Stimulated activated CD4-positive, alpha-beta T cell treated with anti-CD3 and anti-CD28 coated beads, Interleukin-2, amount 100 ng/mL, for 4 hours (primary cell): ENCODE measurements at regions not wholly inside any gene's neighbourhood (a gene's known extent, or its start where the extent isn't known, plus 50 kb on each side); places are given as distances from the start of the nearest gene placed in this dataset.
"Not testable (repeated sequence)": the region's sequence is repeated elsewhere in the genome, so short reads cannot be mapped to it uniquely, and the experiment has no call there.

Experiments used
- DNase-seq: peaks from one replicate; pipeline ENCODE4 v3.0.0-alpha.2; 2020; ENCODE audit warnings: low read depth

GRCh38 chrX:15116900-15117299 lies 153.0 kb downstream of the ASB9 start:
- DNase-seq = no peak

GRCh38 chrX:15114743-15115566 lies 154.9 kb downstream of the ASB9 start:
- DNase-seq = no peak

GRCh38 chrX:15107367-15107988 lies 162.4 kb downstream of the ASB9 start:
- DNase-seq = no peak

GRCh38 chrX:15098505-15098904 lies 171.4 kb downstream of the ASB9 start:
- DNase-seq = no peak

GRCh38 chrX:15087747-15088146 lies 182.1 kb downstream of the ASB9 start:
- no peak for DNase-seq

- no peak for DNase-seq
These were observed 196.6 kb downstream of the ASB9 start for GRCh38 chrX:15073313-15073712.

DNA sequence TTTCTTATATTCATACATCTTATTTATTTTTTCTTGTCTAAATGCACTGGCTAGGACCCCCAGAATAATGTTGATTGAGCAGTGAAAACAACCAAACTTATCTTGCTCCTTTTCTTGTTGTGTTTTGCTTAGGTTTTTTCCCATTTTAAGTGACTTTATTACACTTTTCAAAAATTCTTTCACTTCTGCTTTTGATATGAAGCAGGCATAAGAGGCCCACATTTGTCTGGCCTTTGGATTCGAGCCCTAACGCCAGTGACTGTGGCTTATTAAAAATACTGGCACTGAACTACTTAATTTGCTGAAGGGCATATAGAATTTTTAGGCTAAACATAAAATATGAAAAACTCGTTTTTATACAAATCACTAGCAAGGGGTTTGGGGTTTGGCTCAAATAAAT lies 197.0 kb downstream of the ASB9 start:
- no peak for DNase-seq

GRCh38 chrX:15072259-15072658 lies 197.6 kb downstream of the ASB9 start:
- DNase-seq = no peak

DNA sequence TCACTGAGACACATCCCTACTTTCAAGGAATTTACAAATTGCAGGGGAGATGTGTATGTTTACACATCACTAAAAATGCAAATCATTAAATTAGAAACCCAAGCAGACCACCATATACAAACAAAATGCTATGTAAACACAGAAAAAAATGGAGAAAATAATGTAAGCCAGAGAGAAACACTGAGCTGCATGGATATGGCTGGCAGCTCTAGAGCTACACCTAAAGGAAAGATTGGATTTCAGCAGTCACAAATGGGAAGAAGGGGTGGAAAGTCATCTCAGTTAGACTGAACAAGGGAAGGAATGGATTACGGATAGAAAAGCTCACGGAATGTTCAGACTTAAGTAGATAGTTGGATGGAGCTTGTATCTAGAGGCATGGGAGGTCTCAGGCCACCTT lies 186.3 kb downstream of the MOSPD2 start:
- DNase-seq = no peak

DNA sequence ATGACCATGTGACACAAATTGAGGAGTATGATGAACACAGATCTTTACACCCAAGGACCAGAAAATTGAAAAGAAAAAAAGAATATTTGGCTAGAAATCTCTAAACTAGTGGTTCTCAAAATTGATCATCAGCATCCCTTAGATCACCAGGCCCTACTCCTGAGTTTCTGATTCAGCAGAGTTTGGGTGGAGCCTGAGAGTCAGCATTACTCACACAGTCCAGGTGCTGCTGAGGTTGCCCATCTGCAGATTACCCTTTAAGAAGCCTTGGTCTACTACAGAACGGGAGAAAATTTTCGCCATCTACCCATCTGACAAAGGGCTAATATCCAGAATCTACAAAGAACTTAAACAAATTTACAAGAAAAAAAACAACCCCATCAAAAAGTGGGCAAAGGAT lies 182.8 kb downstream of the MOSPD2 start:
- no peak for DNase-seq

GRCh38 chrX:15055146-15055930 lies 182.1 kb downstream of the MOSPD2 start:
- no peak for DNase-seq

GRCh38 chrX:15050395-15050794 lies 177.2 kb downstream of the MOSPD2 start:
- no peak for DNase-seq

DNA sequence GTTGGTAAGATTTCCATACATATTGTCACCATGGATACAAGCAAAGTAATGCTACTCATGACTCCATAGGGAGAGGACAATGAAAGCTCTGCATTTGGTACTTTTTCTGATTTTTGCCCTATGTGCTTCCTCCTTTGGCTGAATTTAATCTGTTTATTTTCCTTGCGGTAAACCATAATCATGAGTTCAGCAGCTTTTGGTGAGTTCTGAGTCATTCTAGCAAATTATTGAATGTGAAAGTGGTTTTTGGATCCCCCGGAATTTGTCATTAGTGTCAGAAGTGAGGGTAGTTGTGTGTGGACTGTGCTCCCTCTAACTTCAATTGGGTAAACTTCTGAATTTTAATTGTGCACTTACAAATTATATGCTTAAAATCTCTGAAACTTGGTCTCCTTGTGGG lies 170.3 kb downstream of the MOSPD2 start:
- no peak for DNase-seq

DNA sequence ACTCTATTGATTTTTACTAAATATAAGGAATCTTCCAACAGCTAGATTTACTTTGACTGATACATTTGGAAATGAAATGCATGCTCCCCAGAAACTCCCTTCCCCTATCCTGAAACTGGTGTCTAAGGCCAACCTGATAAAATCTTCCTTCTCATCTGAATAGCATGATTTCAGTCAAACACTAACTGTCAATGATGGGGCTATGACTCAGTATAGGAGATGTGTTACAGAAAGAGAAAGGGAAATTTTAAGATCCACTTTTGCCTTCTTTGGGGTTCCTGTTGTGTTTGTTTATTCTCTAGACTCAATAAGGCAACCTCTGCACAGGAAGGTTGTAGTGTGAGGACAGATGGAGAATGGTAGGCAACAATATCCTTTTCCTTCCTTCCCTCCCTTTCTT lies 160.7 kb downstream of the MOSPD2 start:
- DNase-seq = no peak

DNA sequence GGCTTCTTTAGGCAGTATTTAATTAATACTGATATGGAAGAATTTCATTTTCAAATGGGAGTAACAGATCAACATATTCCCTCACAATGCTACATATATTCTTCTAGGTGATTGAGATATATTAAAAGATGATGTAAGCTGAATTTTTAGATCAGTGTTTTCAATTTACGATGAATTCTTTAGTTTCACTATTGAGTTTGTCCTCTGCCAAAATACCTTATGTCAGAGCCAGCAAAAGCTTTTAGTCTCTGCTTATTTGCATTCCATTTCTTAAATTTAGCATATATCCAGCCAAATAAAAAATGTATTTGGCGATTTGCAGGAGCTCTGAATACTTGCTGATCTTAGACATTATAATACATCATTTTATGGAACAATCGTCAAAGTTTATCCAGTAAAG lies 144.3 kb downstream of the MOSPD2 start:
- DNase-seq = no peak

DNA sequence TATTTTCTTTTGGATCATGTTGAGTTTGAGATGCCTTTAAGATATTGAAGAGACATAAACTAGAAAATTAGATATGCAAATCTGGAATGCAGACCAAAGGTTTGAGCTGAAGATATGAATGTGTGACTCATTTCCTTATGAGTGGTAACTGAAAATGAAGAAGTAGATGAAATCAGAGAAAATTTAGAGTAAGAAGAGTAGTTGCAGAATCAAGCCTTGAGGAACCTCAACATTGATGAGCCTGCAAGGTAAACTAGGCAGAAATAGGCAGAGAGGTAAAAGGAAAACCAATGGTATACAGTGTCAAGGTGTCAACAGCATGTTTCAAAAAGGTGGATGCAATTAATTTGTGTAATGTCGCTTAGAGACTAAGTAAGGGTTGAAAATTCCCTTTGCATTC lies 142.8 kb downstream of the MOSPD2 start:
- DNase-seq = no peak

DNA sequence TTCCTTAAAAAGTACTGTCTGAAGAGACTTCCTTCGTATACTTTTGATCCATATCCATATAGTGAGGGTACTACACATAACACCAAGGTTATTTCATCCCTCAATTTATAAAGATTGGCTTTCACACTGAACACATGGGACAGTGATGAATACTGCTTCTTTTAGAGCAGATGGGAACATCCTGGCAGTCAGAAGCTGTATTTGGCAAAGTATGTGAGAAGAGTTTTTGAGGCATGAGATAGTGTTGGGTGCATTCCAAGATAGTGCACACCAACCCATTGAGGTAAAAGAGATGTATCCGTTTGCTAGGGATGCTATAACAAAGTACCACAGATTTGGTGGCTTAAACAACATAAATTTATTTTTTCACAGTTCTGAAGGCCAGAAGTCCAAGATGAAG lies 141.1 kb downstream of the MOSPD2 start:
- no peak for DNase-seq

GRCh38 chrX:15013461-15013860 lies 140.2 kb downstream of the MOSPD2 start:
- DNase-seq = no peak

- no peak for DNase-seq
These were observed 124.0 kb downstream of the MOSPD2 start for GRCh38 chrX:14997271-14997670.

DNA sequence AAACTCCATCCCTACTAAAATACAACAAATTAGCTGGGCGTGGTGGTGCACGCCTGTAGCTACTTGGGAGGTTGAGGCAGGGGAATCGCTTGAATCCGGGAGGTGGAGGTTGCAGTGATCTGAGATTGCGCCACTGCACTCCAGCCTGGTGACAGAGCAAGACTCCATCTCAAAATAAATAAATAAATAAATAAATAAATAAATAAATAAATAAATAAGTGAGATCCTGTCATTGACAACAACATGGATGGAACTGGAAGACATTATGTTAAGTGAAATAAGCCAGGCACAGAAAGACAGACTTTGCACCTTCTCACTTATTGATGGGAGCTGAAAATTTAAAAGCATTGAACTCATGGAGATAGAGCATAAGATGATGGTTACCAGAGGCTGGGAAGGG lies 111.2 kb downstream of the MOSPD2 start:
- DNase-seq = not testable (repeated sequence)
